ENCODE measurements at regions not wholly inside any gene's neighbourhood (a gene's known extent, or its start where the extent isn't known, plus 50 kb on each side); places are given as distances from the start of the nearest gene placed in this dataset.

- no peak for DNase-seq (ENCODE audit: low spot score)
These were observed 64.2 kb downstream of the GJA1 start for GRCh38 chr6:121499666-121500065.

- DNase-seq (ENCODE audit: low spot score): no peak
These were observed 68.1 kb downstream of the GJA1 start for GRCh38 chr6:121503589-121503991.

DNA sequence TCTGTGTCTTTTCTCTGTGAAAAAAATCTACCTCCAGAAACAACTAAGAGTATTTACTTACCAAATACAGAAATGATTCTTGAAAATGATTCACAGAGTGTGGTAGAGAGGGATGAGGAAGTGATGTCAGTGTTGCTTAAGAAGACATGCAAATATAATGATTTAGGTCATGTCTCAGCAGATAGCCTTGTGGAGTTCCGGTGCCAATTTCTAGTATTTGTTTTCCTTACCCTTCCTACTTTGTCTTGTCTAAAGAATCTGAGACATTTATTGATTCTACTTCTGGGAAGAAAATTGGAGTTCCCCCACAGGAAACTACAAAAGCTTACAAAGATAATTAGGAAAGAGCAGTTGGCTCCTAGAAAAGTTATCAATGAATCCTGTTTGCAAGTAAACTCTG lies 68.8 kb downstream of the GJA1 start:
- no peak for DNase-seq (ENCODE audit: low spot score)

DNA sequence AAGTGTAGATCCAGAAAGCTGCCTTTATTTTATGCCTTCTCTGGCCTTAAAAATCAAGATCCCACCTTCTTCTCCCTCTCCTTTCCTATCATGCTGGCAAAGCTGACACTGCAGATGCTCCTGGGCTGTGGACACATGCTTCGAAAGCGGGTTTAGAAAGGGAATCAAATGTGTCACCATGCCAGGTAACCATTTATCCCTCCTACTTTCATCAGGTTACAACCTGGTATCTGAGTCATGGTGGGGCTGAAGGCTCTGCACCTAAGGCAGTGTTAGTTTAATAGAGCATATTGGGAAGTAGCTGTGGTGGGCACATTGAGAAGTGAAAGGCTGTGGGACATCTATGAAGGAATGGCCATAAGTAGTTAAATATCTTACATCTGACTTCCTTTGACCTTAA lies 69.8 kb downstream of the GJA1 start:
- DNase-seq (ENCODE audit: low spot score): no peak

DNA sequence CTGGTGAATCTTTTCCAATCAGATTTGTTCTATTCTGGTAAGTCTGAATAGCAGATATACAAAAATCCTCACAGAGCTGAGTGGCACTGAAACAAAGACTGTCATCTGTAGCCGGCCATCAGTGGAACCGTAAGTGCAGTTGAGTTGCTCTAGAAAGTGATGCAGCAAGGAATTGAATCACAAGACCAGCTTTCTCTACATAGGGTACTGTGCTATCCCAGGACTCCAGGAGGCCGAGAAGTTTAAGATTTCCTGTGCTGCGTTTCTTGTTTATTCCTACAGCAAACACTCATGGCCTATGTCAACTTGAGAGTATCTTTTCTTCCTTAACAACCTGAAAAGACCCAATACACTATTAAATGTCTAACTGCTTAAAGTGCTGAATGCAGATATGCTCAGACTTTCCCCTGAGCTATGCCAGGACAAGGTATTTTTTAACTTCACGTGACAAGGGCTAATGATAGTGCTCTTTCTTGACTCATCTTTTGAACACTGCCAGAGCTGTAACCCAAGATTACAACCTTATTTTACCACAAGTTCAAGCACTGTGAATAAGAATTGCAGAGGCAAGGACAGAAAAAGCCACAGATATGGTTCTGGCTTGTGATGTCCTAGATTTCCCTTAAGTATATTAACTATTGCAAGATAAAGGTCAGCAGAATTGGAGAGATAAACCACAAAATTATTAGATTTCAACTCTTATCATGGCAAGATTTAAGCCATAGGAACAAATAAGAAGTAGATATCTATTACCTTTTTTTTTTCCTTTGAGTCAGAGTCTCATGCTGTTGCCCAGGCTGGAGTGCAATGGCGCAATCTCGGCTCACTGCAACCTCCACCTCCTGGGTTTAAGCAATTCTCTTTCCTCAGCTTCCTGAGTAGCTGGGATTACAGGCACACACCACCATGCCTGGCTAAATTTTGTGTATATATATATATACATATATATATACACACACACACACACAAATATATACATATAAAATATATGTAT lies 71.6 kb downstream of the GJA1 start:
- DNase-seq (ENCODE audit: low spot score): no peak

DNA sequence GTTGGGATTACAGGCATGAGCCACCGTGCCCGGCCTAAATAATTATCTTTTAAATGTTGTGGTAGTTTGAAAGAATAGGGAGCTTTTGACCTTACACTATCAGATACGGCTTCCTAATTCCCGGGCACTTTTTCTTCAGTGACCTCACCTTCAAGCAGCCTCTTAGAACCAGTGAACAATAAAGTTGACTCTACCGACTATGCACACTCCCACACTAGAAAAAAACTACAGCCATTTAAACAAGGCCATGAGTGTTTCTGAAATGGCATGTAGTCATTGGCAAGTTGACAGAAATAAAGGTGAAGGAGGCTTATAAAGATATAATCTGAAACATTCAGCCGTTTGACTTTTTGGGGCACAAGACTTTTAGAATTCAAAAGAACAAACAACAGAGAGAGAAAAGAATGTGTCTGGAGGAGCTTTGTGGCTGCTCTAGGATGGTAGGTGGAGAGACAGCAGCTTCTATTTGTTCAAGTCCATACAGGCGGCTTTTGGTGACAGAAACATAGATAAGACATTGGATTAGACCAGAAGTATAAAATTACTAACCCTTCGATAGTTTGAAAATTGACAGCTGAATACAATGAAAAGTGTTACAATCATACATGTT lies 75.2 kb downstream of the GJA1 start:
- DNase-seq (ENCODE audit: low spot score): no peak

DNA sequence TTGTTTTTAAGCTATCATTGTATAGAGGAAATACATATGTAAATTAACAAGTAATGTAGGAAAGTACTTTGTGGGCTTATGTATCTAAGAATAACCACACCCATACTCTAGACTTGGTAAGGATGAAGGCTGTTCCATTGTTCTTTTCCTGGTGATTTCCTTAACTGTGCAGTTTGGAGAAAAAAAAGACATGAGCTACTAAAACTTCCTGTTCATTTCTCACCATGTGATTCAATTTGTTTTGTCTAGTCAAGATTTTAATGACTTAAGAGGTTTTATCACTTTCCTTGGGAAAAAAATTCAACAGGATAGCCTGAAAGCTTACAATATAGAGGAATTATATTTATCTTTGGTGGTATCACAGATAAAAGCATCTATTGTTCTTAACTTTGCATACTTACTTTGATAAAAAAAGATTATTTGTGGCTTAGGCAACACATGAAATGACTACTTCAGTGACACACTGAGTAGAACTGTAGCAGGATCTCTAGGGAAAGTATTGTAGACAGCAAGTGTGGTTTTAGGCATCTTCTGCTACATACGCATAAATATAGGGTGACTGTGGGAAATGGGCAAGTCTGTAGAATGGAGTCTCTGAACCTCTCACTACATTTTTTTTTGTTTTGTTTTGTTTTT lies 80.3 kb downstream of the GJA1 start:
- no peak for DNase-seq (ENCODE audit: low spot score)

GRCh38 chr6:121516331-121516730 lies 80.9 kb downstream of the GJA1 start:
- DNase-seq (ENCODE audit: low spot score): no peak

DNA sequence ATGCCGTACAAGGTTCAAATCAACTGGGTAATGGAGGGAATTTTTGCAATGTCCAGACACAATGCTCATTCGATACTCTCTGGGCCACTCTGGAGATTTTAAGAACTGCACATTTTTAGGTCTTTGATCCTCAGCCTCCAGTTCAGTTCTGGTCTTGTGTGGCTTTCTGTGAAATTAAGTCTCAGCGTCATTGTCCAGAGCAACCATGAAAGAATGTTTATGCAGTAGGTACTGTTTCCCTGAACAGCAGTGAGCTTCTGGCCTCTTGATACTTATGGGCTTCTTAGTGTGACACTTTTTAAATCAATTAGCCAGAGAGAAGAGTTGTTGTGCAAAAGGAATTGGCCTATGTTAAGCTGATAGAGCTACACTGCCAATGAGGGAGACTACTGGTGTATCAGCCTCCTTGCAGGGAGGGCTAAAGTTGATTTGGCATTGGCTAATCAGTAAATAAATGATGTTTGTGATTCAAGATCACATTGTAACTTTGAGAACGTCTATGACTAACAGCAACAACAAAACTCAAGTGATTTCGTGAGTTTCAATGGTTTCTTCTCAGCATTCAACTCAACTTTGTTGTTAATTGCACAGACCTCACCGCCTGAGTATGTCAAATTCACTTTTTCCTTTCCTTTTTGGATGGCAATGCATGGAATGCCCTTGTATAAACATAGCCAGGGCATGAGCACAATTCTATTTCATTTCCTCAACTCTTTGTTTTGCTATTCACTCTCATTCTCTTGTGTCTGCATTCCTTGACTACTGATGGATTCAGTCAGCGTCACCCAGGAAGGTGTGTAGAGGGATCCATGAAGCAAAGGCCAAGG lies 85.1 kb downstream of the GJA1 start:
- no peak for DNase-seq (ENCODE audit: low spot score)

DNA sequence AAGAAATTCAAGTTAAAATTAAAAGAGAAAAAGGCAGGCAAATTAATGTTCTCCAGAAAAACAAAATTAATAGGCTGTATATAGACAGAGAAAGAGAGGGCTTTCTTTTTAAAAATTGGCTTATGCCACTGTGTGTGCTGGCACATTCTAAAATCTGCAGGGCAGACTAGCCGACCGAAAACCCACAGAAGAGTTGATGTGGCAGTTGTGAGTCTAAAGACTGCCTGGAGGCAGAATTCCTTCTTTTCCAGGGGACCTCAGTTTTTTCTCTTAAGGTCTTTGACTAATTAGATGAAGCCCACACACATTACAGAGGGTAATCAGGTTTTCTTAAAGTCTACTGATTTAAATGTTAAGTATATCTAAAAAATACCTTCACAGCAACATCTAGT lies 85.7 kb downstream of the GJA1 start:
- DNase-seq (ENCODE audit: low spot score): no peak

GRCh38 chr6:121522265-121522664 lies 86.8 kb downstream of the GJA1 start:
- no peak for DNase-seq (ENCODE audit: low spot score)

- no peak for DNase-seq (ENCODE audit: low spot score)
These were observed 87.4 kb downstream of the GJA1 start for GRCh38 chr6:121522771-121523386.

DNA sequence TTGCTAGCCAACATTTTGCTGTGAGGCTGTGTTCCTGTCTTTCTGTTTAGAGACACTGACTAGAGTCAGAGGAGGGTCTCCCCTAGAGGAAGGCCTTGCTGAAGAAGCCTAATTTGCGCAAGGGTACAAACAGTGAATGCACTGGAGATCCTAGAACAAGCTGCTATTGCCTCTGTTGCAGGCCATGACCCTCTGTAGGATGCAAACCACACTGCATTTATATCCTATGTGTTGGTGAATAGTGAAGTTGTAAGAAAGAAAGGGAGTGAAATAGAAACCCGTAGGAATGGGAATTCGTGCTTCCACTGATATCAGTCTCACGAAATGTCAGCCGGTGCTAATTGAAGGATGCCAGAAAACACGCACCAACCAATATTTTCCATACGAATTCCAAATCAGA lies 88.2 kb downstream of the GJA1 start:
- DNase-seq (ENCODE audit: low spot score): no peak

DNA sequence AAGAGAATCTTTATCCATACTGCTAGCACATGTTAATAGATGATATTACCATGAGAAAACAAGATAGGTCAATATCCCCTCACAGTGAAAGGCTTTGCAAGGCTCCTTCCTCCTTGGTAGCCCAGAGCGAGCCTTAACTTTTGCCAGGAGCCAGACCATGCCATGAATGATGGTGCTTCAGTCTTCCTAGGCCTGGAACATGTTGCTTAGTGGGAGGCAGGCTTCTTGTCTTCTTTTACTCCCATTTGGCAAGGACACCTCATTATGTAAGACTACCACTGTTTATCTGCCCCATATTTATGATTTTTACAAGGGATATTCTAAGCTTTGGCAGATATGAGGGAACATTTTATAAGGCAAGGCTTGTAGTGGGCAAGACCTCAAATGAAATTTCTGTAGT lies 90.8 kb downstream of the GJA1 start:
- no peak for DNase-seq (ENCODE audit: low spot score)

DNA sequence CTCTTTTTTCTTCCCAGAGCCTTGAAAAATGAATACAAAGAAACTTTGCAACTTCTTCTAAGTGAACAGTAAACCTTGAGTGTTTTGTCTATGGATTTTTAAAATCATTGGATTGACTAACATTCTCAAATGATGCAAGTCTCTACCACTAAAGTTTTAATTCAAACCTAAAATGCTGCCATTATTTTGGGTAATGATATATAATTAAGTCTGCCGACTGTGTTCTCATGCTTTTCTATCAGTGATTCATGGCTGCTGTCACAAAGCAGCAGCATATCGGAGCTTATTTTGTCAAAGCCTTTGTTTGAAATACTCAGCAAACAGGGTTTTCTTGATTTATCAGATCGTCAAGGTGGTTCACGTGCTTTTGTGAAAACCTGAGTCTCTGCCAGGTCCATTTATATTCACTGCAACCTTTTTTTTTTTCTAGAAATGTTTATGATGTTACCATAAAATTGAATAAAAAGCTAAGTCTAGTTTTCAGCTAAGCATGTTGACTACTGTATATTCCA lies 96.3 kb downstream of the GJA1 start:
- DNase-seq (ENCODE audit: low spot score): no peak

DNA sequence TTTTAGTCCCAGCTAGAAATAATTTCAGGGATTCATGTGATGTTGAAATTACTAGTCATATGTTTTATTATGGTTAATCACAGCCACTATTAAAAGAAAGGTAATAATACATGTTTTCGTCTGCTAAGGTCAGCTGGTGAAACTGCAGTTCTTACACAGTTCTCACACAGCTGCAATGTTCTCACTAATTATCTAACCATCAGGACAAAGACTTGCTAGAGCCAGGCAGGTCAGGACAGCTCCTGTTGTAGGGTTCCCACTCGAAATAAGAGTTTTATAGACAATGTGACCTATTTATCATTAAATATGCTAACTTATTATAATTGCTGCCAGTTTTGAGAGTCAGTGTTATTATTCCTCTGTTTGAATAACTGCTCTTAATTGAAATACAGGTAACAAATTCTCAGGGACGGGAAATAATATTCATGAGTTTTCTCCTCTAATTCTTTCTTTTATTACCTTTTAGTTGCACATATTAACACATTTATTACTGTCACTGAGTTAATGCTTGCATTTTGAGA lies 97.9 kb downstream of the GJA1 start:
- DNase-seq (ENCODE audit: low spot score): no peak

DNA sequence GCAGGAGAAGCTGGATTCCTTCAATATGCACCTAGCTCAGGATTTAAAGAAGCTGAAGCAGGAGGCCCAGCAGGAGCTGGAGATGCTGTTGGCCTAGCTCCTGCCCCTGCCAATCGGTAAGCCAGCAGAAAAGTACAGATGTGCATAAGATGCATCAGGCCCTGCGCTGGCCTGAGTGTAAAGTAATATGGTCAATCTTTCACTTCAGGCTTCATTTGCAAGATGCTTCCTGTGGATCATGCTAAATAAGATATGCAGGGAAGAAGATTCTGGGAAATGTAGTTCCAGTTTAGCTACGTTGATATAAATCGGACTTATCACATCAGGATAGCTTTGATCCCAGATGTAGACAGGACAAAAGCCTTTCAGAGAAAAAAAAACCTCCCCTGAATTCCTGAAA lies 100.3 kb downstream of the GJA1 start:
- no peak for DNase-seq (ENCODE audit: low spot score)

- no peak for DNase-seq (ENCODE audit: low spot score)
These were observed 100.9 kb downstream of the GJA1 start for GRCh38 chr6:121536345-121536744.

DNA sequence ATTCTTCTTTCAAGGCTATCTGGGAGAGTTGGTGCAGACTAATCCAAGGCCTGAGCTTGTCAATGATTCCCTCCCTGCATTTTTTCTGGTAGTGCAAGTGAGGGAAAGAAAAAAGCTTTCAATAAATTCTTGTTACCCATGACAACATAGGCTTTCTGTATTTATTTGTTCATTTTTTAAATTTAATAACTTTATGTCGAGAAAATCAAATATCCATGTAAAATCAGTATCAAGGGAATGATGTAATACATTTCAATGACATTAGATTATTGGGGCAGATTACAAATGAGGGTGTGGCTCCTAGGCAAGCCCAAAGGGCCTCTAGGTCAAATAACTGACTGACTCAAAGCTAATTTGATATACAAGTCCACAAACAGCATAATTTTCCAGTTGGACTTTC lies 104.0 kb downstream of the GJA1 start:
- no peak for DNase-seq (ENCODE audit: low spot score)

DNA sequence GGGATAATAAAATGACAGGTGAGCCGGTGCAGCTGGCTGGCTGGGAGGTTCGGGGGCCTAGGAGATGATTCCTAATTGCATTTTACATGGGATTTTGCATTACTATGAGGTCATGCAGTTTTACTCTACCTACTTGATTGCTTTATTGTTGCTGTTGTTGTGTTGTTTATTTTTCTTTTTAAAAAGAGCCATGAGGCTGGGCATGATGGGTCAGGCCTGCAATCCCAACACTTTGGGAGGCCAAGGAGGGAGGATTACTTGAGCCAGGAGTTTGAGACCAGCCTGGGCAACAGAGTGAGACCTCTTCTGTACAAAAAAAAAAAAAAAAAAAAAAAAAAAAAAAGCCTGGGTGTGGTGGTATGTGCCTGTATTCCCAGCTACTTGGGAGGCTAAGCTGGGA lies 104.8 kb downstream of the GJA1 start:
- DNase-seq (ENCODE audit: low spot score): no peak

GRCh38 chr6:121544691-121545090 lies 109.2 kb downstream of the GJA1 start:
- no peak for DNase-seq (ENCODE audit: low spot score)

Data from activated CD4-positive, alpha-beta T cell treated with anti-CD3 and anti-CD28 coated beads, Interleukin-2, Interleukin-4, amounts not matched to agents 100 ng/mL and 50 ng/mL, durations not matched to agents 16 hours and 8 hours (primary cell).